EH (cell line): ENCODE measurements at regions not wholly inside any gene's neighbourhood (a gene's known extent, or its start where the extent isn't known, plus 50 kb on each side); places are given as distances from the start of the nearest gene placed in this dataset.

ENCODE experiments used
- DNase-seq: peaks from one replicate; pipeline ENCODE4 v3.0.0-alpha.2; 2015; ENCODE audit warnings: low read depth

DNA sequence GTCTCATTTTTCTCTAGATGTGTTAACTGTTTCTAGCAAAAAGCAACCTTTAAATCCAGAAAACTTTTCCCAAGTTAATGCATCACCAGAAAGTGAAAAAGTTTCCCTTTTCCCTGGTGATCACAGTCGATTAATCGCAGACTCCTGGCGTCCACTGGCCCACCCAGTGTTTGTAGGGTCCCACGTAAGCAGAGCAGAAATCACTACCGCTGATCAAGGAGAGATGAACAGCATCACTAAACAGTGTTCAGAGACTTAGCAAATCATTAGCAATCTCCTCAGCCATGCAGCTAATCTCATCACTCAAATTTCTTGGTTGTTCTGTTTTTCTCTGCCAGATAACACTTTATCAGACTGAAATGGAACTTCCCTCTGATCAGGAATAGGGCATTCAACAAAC, 184.2 kb downstream of the EFNB2 start:
- no peak for DNase-seq

GRCh38 chr13:106350208-106350607, 185.3 kb downstream of the EFNB2 start:
- DNase-seq, result no peak

DNA sequence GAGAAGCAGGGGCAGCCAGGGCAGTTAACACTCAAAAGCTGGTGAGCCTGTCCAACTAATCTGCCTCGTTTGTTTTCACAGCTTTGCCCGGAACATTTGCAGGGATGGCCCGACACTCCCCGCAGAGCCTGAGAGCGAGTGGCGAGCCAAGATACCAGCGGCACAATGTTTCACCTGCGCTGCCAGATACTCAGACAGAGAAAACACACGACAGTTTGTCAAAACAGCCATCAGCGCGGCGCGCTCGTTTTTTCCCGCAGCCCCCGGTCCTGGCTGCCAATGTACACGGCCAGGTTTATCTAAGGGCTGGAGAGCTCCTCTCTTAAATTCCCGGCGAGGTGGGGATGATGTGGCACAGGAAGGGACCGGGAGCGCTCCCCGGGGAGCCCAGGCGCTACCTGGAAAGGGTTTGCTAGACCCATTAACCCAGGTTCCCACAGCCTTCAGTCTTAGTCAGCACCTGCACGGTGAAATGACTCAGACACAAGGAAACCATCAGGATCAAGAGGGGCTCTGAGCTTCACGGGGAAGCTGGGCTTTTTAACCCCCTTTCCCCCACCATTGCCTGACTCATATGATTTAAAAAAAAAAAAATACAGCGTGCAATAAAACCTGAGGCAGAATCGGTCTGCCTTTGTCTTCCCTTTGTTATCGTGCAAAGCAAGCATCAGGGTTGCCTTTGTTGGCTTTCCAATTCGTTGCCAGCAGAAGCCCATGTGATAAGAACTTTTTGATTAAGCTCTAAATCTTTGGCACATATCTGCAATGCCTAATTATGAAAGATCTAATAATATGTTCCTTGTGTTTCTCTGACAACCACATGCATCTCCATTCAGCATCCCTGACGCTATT, 186.2 kb downstream of the EFNB2 start:
- no peak for DNase-seq

DNA sequence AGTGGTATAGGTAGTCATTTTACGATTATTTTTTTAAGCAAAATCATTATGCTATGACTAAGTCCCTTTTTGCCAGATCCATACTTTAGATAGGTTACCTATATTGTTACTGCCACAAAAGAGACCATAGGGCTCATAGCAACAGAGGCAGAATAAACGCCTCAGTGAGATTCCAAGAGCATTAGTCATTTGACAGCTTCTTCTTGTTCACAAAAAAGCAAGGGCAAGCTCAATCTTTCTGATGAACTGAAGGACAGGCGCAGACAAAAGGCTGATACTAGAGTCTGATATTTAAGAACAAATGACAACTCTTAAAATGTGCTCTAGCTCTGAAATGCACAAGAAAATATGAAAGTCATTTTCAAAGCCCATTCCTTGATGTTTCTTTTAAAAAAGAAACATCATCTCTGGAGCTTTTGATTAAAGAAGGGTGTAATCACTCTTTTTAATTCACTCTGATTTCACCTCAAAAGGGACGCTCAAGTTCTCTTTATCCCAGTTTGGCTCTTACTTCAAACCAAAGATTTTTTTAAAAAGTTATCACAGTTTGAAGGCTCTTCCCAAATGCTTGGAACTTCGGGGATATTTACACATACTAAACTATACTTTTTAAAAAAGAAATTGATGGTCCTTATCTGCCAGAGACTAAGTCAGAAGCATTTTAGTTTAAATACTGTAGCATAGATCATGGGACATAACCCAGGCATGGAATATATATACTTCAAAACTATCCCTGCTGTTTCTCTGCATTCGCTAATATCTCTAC, 187.2 kb downstream of the EFNB2 start:
- peak; percentile 68 for DNase-seq

DNA sequence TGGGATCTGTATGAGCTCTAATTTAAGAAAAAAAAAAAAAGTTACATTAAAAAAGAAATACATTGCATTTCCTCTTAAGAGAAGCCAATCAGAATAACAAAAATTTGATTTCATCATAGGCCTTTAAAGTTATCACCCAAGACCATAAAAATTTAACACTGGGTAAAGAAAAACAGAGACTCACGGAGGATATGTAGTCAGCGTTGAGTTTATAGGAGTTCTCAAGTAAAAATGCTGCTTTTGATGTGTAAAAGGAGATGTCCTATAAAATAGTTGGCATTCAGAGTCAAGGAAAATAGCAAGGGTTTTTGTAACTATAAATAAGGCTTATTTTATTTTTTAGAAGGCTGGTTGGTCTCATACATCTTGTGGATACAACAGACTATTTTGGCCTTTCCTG, 191.1 kb downstream of the EFNB2 start:
- DNase-seq, result peak; percentile 13

GRCh38 chr13:106343836-106344235, 191.6 kb downstream of the EFNB2 start:
- no peak for DNase-seq

DNA sequence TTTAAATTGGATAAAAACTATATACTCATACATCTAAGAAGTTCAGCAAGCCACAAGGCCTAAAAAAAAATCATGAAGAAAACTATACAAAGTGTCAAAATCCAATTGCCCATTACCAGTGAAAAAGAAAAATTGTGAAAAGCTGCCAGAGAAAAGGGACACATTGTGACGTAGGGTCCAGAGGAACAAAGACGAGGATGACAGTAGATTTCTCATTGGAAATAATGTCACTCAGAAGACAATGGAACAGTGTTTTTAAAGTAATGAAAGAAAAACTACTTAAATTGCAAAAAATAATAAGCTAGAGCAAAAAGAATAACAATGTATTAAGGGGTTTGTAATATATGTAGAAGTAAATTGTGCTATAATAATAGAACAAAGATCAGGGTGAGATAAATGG, 195.2 kb downstream of the EFNB2 start:
- no peak for DNase-seq

DNA sequence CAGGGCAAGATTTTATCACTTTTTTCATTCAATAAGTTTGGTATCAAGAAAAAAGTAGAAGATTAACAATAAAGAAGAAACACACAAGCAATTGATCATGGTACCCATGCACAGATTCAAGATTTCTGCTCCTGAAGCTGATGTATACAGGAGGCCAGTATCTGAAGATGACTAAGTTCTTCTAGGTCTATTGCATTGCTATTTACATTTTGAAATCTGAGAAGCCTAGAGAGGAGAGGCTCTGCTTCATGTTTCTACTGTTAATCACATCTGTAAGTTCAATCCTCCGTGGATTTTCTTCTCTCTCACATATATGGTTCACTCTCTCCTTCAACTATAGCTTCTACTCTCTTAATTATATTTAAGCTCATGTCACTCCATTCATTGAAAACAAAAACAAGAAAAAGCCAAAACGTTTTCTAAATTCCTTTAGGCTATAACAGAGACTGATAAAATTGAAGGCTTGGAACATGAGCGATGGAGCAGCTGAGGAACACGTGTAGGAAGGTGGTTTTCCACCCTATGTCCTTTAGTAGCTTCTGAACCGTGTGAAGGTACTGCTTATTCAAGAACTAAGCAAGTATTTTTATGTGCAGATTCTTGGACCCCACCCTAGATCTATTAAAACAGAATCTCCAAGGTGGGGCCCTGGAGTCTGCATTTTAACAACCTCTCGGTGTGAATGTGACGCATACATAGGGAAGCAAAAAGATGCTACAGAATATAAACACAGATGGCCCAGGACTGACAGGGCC, 198.2 kb downstream of the EFNB2 start:
- DNase-seq, result no peak

GRCh38 chr13:106336668-106337067, 198.8 kb downstream of the EFNB2 start:
- DNase-seq, result no peak

- DNase-seq, result no peak
Observed at GRCh38 chr13:106332621-106333020, 202.8 kb downstream of the EFNB2 start.

DNA sequence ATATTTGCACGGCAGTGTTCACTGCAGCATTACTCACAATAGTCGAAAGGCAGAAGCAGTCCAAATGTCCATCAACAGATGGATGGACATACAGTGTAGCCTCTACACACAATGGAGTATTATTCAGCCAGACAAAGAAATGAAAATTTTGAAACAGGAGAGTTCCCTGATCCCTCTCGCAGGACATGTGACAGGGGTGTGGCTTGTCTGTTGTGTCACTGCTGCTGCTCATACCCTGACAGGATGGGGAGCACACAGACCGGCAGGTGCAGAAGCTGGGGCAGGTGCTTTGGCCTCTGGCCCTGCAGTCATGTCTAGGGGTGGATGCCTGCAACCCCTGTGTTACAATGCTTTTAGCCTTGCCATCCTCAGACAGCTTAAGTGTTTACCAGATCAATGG, 204.3 kb downstream of the EFNB2 start:
- no peak for DNase-seq

DNA sequence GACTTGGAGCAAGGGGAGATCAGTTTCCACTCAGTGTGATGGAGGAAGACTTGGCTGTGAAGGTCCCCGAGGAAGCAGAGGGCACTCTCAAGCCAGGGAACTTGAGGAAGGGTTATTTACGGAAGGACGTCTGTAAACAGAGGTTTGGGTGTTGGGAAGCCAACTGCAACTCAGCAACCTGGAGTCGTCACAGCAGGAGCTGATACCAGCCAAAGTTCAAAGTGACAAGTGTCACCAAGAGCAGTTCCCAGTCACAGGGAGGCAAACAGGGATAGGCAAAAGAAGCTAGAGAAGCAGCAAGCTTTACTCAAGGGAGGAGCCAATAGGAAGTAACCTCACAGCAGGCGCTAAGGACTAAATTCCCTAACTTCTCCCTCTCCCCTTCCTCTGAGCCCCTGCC, 205.5 kb downstream of the EFNB2 start:
- no peak for DNase-seq

DNA sequence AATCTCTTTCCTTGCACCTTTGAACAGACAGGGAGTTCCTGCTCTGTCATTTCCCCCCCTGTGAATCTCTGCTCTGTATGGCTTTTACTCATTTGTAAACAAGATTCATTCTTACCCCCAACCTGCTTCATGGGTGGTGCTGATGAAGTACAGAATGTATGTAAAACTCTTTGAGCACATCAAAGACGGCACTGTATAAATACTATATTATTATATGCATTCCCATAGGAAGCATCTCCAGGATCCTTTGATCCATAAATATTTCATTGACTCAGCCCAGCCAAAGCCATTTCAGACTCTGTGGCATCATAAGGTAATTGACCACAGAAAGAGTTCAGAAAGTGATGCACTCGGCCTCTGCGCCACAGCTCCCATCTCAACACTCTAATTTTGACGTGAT, 208.7 kb downstream of the EFNB2 start:
- DNase-seq, result no peak

GRCh38 chr13:106324444-106324843, 211.0 kb downstream of the EFNB2 start:
- no peak for DNase-seq

- no peak for DNase-seq
Observed at GRCh38 chr13:106322628-106323027, 212.8 kb downstream of the EFNB2 start.

DNA sequence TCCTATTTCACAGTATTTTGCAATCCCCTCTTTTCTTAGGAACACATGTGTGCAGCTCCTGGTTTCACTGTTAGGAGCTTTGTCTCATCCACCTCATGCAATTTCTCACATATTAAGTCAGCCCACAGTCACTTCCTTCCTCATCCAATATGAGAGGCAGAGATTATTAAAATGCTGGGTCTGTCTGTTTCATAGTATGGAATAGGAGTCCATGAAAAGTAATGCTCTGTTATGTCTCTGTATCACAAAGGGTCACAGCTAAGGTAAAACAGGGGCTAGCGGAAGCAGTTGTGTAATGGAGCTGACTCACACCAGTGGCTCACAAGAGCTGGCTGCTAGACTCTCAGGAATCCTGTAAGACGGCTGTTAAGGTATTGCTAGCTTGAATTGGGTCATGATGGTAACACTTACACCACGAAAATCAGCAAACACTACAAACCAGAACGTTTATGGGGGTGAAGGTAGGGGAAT, 216.5 kb downstream of the EFNB2 start:
- peak; percentile 86 for DNase-seq

DNA sequence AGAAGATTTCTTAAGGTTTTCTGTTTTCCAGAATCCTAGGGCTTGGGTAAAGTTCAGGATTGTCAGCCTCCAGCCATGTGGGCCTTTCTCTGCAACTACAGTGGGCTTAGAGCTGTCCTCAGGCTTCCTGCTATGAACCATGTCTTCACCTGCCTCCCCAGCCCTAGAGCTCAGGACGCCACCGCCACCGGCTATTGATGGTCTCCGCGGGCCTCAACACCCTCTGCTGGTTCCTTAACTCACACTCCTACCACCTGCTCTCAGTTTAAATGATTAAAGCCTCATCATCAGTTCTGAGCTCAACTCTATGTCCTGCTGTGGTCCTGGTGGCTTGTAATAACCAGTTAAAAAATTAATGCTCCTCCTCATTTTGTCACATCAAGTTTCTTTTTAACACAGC, 221.0 kb downstream of the EFNB2 start:
- no peak for DNase-seq

GRCh38 chr13:106311004-106311403, 224.5 kb downstream of the EFNB2 start:
- no peak for DNase-seq

DNA sequence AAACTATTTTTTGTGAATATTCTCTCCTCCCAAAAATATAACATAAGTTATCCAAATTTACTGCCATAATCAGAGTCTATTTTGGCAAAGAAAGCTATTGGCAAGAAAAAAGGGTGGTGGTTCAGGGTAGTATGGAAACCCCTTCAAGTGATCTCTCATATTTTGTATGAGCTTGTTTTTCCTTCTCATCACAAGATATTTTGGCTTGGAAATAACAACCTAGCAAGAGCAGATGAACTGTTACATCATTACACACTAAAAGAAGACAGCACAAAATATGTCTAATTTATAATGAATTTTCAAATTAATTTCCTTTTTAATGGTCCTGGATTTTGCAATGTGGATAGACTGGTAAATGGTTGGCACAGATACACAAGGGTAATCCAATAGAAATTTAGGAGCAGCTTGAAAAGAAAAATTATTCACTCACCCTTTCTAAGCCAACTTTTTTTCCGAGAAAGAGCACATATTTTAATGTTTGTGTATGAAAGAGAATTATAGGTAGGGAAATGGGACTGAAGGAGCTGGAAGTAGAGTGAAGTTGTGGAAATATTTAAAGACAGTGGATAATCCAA, 225.1 kb downstream of the EFNB2 start:
- no peak for DNase-seq

DNA sequence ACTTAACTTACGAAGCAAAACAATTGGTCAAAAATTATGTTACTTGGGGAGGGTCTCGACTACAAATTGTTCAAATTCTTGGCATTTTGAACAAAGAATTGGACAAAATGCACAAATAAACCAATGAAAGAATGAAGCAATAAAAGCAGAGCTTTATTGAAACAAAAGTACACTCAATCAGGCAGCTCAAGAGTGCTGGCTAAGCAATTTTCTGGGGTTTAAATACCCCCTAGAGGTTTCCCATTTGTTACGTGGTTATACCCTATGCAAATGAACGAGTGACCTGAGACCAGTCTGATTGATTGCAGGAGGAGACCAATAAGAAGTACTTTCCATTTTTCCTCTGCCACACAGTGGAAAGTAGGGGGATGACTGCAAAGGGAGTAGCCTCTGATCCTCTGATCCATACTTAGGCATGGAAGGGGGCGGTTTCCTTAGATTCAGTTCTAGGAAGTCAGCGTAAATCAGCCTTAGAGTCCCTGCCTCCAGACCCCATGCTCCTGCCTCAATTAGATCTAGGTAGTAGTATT, 228.6 kb downstream of the EFNB2 start:
- DNase-seq, result no peak

GRCh38 chr13:106302843-106303242, 232.6 kb downstream of the EFNB2 start:
- no peak for DNase-seq

DNA sequence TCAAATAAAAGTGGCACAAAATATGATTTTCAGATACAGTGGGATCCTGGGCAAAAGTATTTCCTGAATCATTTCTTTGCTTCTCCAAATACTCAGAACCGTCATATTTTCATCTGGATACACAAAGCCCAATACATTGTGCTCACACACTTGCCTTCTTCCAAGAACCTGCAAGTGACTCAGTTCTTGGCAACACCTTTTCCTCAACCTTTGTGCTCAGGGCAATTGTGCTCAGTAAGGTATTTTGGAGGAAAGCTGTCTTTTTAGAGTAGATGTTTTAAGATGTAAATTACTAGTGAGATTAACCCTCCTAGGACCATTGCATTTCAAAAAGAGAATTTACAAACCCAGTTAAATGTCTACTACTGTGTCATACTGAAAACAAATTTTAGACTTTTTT, 233.5 kb downstream of the EFNB2 start:
- no peak for DNase-seq
